ENCODE measurements at regions not wholly inside any gene's neighbourhood (a gene's known extent, or its start where the extent isn't known, plus 50 kb on each side); places are given as distances from the start of the nearest gene placed in this dataset.

DNA sequence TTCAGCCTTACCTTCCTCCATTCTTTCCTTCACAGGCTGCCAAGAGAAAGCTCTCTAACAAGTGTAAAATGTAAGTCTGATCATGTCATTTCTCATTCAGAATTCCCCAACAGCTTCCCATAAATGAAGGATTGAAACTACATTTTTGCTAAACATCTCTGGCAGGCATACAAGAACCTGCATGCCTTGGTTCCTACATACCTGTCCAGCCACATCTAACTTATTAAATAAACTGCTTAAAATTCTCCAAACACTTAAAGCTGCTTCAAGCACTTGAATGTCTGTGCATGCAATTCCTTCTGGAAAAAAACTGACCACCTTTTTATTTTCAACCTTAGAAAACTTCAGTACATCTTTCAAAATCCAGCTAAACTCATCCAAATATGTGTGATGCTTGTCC, 84.4 kb upstream of the DCN start:
- intact Hi-C loops (cut with micrococcal nuclease; ENCODE audit: unreplicated experiment): no loop called here
- ChIA-PET POLR2A (no interaction called here), CTCF (no interaction called here)
- Histone ChIP-seq H3K27me3 (replicated peaks; ENCODE audit: control insufficient read depth, insufficient read depth, low read length) (no peaks in the 10 kb centered on the region), H3K36me3 (ENCODE audit: control insufficient read depth, insufficient read depth, low read length) (no peaks in the 10 kb centered on the region), H3K4me1 (no peaks in the 10 kb centered on the region), H3K4me3 (ENCODE audit: low read depth, low read length) (no peak overlapping the region), H3K9me3 (no peaks in the 10 kb centered on the region)
- H3K9me3 Mint-ChIP-seq (ENCODE audit: unreplicated experiment): no peaks in the 10 kb centered on the region
- peaks cover 4% of the 10 kb centered on the region for H3K27me3 Mint-ChIP-seq (ENCODE audit: insufficient read depth, unreplicated experiment)
- TF ChIP-seq, protein P1, sequence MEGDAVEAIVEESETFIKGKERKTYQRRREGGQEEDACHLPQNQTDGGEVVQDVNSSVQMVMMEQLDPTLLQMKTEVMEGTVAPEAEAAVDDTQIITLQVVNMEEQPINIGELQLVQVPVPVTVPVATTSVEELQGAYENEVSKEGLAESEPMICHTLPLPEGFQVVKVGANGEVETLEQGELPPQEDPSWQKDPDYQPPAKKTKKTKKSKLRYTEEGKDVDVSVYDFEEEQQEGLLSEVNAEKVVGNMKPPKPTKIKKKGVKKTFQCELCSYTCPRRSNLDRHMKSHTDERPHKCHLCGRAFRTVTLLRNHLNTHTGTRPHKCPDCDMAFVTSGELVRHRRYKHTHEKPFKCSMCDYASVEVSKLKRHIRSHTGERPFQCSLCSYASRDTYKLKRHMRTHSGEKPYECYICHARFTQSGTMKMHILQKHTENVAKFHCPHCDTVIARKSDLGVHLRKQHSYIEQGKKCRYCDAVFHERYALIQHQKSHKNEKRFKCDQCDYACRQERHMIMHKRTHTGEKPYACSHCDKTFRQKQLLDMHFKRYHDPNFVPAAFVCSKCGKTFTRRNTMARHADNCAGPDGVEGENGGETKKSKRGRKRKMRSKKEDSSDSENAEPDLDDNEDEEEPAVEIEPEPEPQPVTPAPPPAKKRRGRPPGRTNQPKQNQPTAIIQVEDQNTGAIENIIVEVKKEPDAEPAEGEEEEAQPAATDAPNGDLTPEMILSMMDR (IDR thresholded peaks at IDR 0.05; ENCODE audit: insufficient read depth in 1 of 2, low read depth in 1 of 2, low read length in 1 of 2, severe bottlenecking in 1 of 2, unreplicated experiment in 1 of 2): no peak
- DNase-seq: no peak
- H3K4me3 Mint-ChIP-seq (ENCODE audit: unreplicated experiment): no peak overlapping the region
- BruUV-seq (replicated peaks): no TSS peak
- no peak overlapping the region for H3K27ac Mint-ChIP-seq (ENCODE audit: unreplicated experiment)
- H3K4me1 Mint-ChIP-seq (ENCODE audit: low read depth, unreplicated experiment): no peaks in the 10 kb centered on the region
- no peaks in the 10 kb centered on the region for H3K36me3 Mint-ChIP-seq (ENCODE audit: insufficient read depth, unreplicated experiment)

DNA sequence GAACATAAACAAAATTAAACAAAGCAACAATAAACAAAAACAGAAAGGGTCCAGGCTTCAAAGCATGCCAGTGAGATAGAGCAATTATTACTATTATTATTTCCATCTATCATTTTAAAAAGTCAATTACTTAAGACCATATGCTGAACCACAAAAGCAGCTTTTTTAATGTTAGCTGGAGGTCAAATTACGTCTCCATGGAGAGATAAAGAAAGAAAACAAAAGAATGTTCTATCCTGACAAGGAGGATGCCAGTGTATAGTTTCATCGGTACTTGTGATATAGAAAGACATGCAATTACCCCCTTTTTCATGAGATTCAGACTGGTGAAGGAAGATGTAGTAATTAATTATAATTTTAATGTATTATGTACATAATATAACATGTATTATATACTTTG, 81.6 kb upstream of the DCN start:
- H3K4me1 ChIP-seq: no peaks in the 10 kb centered on the region
- Mint-ChIP-seq H3K4me1 (ENCODE audit: low read depth, unreplicated experiment) (no peaks in the 10 kb centered on the region), H3K27ac (ENCODE audit: unreplicated experiment) (no peak overlapping the region), H3K36me3 (ENCODE audit: insufficient read depth, unreplicated experiment) (no peaks in the 10 kb centered on the region), H3K9me3 (ENCODE audit: unreplicated experiment) (no peaks in the 10 kb centered on the region), H3K27me3 (ENCODE audit: insufficient read depth, unreplicated experiment) (no peaks in the 10 kb centered on the region), H3K4me3 (ENCODE audit: unreplicated experiment) (no peak overlapping the region)
- no peak overlapping the region for H3K4me3 ChIP-seq (ENCODE audit: low read depth, low read length)
- no peaks in the 10 kb centered on the region for H3K9me3 ChIP-seq
- POLR2A ChIA-PET: no interaction called here
- CTCF ChIA-PET: no interaction called here
- H3K36me3 ChIP-seq (ENCODE audit: control insufficient read depth, insufficient read depth, low read length): no peaks in the 10 kb centered on the region
- no TSS peak for BruUV-seq (replicated peaks)
- H3K27me3 ChIP-seq (replicated peaks; ENCODE audit: control insufficient read depth, insufficient read depth, low read length): no peaks in the 10 kb centered on the region
- DNase-seq: no peak
- TF ChIP-seq, protein P1 (IDR thresholded peaks at IDR 0.05; ENCODE audit: insufficient read depth in 1 of 2, low read depth in 1 of 2, low read length in 1 of 2, severe bottlenecking in 1 of 2, unreplicated experiment in 1 of 2): no peak
- intact Hi-C loops (cut with micrococcal nuclease; ENCODE audit: unreplicated experiment): no loop called here

DNA sequence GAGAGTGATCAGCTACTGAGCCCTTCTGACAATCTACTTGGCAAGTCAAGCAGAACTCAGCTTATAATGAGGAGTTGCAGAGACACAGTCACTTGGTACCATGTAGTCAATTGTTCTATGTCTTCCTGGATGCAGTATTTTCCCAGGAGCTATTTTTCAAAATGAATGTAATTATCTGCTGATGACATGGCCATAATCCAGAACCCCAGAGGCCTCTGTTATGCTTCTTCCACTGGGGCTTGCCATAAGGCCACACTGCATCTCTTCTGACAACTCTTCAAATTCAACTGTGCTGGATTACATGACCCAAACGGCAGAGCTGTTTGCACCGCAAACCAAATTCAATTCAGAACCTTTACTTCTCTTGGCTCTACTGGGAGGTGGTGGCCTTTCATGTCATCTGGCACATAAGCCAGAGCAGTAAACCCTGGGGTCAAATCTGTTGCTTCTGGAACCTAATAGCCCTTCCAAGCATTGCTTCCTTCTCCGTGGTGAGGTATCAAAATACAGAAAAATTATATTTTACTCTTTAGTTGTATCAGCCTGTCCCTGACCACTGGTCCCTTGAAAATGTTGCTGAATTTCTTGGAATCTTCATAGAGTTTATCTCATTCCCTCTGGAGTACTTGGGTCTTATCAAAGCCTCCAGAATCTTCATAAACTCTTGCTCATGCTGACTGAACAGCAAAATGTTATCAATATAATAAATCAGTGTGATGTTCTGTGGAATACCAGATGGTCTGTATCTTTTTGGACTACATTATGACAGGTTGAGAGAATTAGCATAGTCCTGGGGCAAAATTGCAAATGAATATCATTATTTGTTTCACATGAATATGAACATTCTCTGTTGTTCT, 79.4 kb upstream of the DCN start:
- Mint-ChIP-seq H3K4me1 (ENCODE audit: low read depth, unreplicated experiment) (no peaks in the 10 kb centered on the region), H3K27me3 (ENCODE audit: insufficient read depth, unreplicated experiment) (no peaks in the 10 kb centered on the region), H3K9me3 (ENCODE audit: unreplicated experiment) (no peaks in the 10 kb centered on the region), H3K36me3 (ENCODE audit: insufficient read depth, unreplicated experiment) (no peaks in the 10 kb centered on the region), H3K4me3 (ENCODE audit: unreplicated experiment) (no peak overlapping the region), H3K27ac (ENCODE audit: unreplicated experiment) (no peak overlapping the region)
- Histone ChIP-seq H3K27me3 (replicated peaks; ENCODE audit: control insufficient read depth, insufficient read depth, low read length) (no peaks in the 10 kb centered on the region), H3K4me1 (no peaks in the 10 kb centered on the region), H3K9me3 (no peaks in the 10 kb centered on the region), H3K36me3 (ENCODE audit: control insufficient read depth, insufficient read depth, low read length) (no peaks in the 10 kb centered on the region), H3K4me3 (ENCODE audit: low read depth, low read length) (no peak overlapping the region)
- TF ChIP-seq, protein P1 (IDR thresholded peaks at IDR 0.05; ENCODE audit: insufficient read depth in 1 of 2, low read depth in 1 of 2, low read length in 1 of 2, severe bottlenecking in 1 of 2, unreplicated experiment in 1 of 2): no peak
- CTCF ChIA-PET: no interaction called here
- POLR2A ChIA-PET: no interaction called here
- no TSS peak for BruUV-seq (replicated peaks)
- intact Hi-C loops (cut with micrococcal nuclease; ENCODE audit: unreplicated experiment): no loop called here
- no peak for DNase-seq
